ENCODE measurements at regions not wholly inside any gene's neighbourhood (a gene's known extent, or its start where the extent isn't known, plus 50 kb on each side); places are given as distances from the start of the nearest gene placed in this dataset.

DNA sequence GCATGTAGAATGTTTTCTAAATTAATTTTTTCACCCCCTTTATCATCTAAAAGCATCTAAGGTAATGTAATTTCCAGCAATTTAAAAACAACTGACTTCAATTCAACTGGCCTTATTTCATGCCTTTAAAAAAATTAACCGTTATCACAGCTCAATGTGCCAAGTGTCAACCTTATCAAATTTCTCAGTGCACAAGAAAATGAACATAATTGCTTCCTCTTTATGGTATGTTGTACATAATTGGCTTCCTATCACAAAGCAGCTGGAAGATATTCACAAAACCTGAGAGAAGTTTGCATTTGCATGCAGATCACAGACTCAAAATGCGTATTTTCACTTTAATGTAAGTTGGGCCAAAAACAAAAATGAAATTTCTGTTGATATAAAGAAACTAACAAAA, 966.4 kb downstream of the GRM8 start:
- intact Hi-C loops (cut with micrococcal nuclease; ENCODE audit: unreplicated experiment) = no loop called here
- no TSS peak for BruUV-seq (replicated peaks)
- Histone ChIP-seq H3K27me3 (ENCODE audit: insufficient read depth, low read depth) (no peaks in the 10 kb centered on the region), H3K9me3 (ENCODE audit: insufficient read depth, low read depth) (no peaks in the 10 kb centered on the region), H3K9me2 (ENCODE audit: insufficient read depth) (no peaks in the 10 kb centered on the region; the same call in 1 of the 2 replicates), H3K79me2 (ENCODE audit: low read depth) (no peaks in the 10 kb centered on the region), H4K20me1 (ENCODE audit: insufficient read depth) (no peaks in the 10 kb centered on the region; the same call in 1 of the 2 replicates), H3K36me3 (ENCODE audit: low read depth) (no peaks in the 10 kb centered on the region), H3K27ac (no peak overlapping the region), H2AFZ (no peak overlapping the region), H3F3A (ENCODE audit: insufficient read depth, low read depth) (no peaks in the 10 kb centered on the region), H3K4me1 (replicated peaks; ENCODE audit: insufficient read depth) (no peaks in the 10 kb centered on the region), H3K4me3 (no peak overlapping the region), H3K4me2 (no peak overlapping the region)
- POLR2A ChIA-PET (ENCODE audit: unreplicated experiment) = no interaction called here
- CTCF ChIA-PET = no interaction called here
- no peak for DNase-seq
- TF ChIP-seq, protein P1, sequence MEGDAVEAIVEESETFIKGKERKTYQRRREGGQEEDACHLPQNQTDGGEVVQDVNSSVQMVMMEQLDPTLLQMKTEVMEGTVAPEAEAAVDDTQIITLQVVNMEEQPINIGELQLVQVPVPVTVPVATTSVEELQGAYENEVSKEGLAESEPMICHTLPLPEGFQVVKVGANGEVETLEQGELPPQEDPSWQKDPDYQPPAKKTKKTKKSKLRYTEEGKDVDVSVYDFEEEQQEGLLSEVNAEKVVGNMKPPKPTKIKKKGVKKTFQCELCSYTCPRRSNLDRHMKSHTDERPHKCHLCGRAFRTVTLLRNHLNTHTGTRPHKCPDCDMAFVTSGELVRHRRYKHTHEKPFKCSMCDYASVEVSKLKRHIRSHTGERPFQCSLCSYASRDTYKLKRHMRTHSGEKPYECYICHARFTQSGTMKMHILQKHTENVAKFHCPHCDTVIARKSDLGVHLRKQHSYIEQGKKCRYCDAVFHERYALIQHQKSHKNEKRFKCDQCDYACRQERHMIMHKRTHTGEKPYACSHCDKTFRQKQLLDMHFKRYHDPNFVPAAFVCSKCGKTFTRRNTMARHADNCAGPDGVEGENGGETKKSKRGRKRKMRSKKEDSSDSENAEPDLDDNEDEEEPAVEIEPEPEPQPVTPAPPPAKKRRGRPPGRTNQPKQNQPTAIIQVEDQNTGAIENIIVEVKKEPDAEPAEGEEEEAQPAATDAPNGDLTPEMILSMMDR (conservative IDR thresholded peaks at IDR 0.05) = no peak
- TF ChIP-seq EZH2 (IDR thresholded peaks at IDR 0.05; ENCODE audit: low read depth) = no peak

DNA sequence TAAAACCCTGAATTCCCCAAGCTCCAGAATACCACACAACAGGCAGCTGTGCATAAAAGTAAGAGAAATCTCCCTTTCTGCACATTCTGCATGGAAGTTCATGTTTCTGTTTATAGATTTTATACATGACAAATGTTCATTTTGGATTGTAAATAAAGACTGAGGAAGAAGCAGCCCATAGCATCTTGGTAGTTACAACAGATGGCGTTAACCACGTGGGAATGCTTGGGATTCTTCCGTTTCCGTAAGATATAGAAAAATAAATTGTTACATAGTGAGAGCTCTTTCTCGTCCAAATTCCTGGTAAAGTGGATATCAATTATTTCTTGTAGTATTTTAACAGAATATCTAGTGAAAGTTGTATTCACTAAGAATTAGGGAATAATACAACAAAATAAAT, 1016.5 kb downstream of the GRM8 start:
- Histone ChIP-seq H3K36me3 (ENCODE audit: low read depth) (no peaks in the 10 kb centered on the region), H4K20me1 (ENCODE audit: insufficient read depth) (no peaks in the 10 kb centered on the region), H3K27ac (no peak overlapping the region), H3K27me3 (ENCODE audit: insufficient read depth, low read depth) (no peaks in the 10 kb centered on the region), H3K9me2 (ENCODE audit: insufficient read depth) (no peaks in the 10 kb centered on the region), H3K79me2 (ENCODE audit: low read depth) (no peaks in the 10 kb centered on the region), H3F3A (ENCODE audit: insufficient read depth, low read depth) (no peaks in the 10 kb centered on the region), H3K4me1 (replicated peaks; ENCODE audit: insufficient read depth) (no peaks in the 10 kb centered on the region), H3K4me2 (no peak overlapping the region), H3K9me3 (ENCODE audit: insufficient read depth, low read depth) (no peaks in the 10 kb centered on the region), H2AFZ (no peak overlapping the region), H3K4me3 (no peak overlapping the region)
- ChIA-PET POLR2A (ENCODE audit: unreplicated experiment) (no interaction called here), CTCF (no interaction called here)
- intact Hi-C loops (cut with micrococcal nuclease; ENCODE audit: unreplicated experiment) = no loop called here
- TF ChIP-seq EZH2 (IDR thresholded peaks at IDR 0.05; ENCODE audit: low read depth) = no peak
- TF ChIP-seq, protein P1 (conservative IDR thresholded peaks at IDR 0.05) = no peak
- no peak for DNase-seq
- BruUV-seq (replicated peaks) = no TSS peak

DNA sequence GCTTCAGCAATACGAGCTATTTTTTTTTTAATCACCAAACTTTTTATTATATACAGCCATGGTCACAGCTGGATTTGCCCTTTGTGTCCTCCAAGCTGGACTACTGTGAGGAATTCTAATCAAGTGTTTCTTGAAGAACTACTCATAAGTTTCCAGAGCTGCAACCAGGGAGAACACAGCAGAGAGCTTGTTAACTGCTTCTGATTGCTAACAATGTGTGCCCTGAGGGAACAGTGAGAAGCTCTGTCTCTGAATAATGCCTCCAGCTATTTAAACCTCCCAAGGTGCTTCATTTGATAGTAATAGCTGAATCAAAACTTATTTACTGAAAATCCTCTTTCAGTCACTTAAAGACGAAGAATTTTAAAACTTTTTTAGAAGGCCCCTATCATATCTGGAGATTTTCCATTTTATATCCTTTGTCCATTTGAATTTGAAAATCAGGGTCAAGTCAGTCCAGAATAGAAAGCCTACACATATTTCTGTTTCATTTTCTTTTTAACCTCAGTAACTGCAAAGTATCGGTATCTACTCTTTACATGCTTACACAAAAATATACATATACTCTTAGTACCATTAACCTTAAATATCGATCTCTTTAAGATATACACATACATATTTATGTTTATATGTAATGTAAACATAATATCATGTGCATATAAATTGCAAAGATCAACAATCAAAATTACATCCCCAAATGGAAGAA, 1024.2 kb downstream of the GRM8 start:
- Histone ChIP-seq H3K27me3 (ENCODE audit: insufficient read depth, low read depth) (no peaks in the 10 kb centered on the region), H3K9me3 (ENCODE audit: insufficient read depth, low read depth) (no peaks in the 10 kb centered on the region), H3K79me2 (ENCODE audit: low read depth) (no peaks in the 10 kb centered on the region), H4K20me1 (ENCODE audit: insufficient read depth) (no peaks in the 10 kb centered on the region), H3K4me1 (replicated peaks; ENCODE audit: insufficient read depth) (no peaks in the 10 kb centered on the region), H3F3A (ENCODE audit: insufficient read depth, low read depth) (no peaks in the 10 kb centered on the region), H3K9me2 (ENCODE audit: insufficient read depth) (no peaks in the 10 kb centered on the region), H3K4me2 (no peak overlapping the region), H3K27ac (no peak overlapping the region), H3K36me3 (ENCODE audit: low read depth) (no peaks in the 10 kb centered on the region), H2AFZ (no peak overlapping the region), H3K4me3 (no peak overlapping the region)
- no peak for DNase-seq
- intact Hi-C loops (cut with micrococcal nuclease; ENCODE audit: unreplicated experiment) = no loop called here
- CTCF ChIA-PET = no interaction called here
- POLR2A ChIA-PET (ENCODE audit: unreplicated experiment) = no interaction called here
- BruUV-seq (replicated peaks) = no TSS peak
- TF ChIP-seq, protein P1 (conservative IDR thresholded peaks at IDR 0.05) = no peak
- no peak for TF ChIP-seq EZH2 (IDR thresholded peaks at IDR 0.05; ENCODE audit: low read depth)
